HG03439 (cell line): ENCODE measurements at regions not wholly inside any gene's neighbourhood (a gene's known extent, or its start where the extent isn't known, plus 50 kb on each side); places are given as distances from the start of the nearest gene placed in this dataset.
"Not testable (repeated sequence)": the region's sequence is repeated elsewhere in the genome, so short reads cannot be mapped to it uniquely, and the experiment has no call there.

ENCODE experiments used
- ATAC-seq: cut with Tn5 transposase; IDR thresholded peaks from one replicate; pipeline ENCODE4 v1.9.1; 2021; ENCODE audit warnings: mild to moderate bottlenecking, moderate library complexity; ENCODE audit not compliant: unreplicated experiment

GRCh38 chr1:38615680-38616079, 243.9 kb downstream of the RRAGC start:
- ATAC-seq, result no peak

DNA sequence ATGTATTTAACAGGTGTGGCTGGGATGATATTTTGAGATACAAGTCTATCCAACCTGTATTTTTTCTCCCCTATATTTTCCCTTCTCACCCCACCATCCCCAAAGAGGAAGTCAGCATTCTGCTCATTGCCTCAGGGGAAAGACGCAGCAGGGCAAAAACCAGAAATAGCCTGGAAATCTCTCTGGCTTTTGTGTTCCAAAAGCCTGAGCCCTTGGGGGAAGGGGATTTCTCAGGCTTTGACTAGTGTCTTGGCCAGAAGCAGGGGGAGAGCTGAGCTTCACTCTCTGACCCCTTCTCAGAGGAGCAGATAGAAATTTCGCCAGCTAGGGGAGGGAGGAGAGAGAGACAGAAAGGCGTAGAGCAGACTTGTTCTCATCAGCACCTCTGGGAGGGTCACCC, 244.7 kb downstream of the RRAGC start:
- no peak for ATAC-seq

- ATAC-seq, result no peak
Observed at GRCh38 chr1:38613996-38614395, 245.6 kb downstream of the RRAGC start.

- ATAC-seq, result no peak
Observed at GRCh38 chr1:38612951-38613350, 246.6 kb downstream of the RRAGC start.

GRCh38 chr1:38611664-38612211, 247.8 kb downstream of the RRAGC start:
- no peak for ATAC-seq

DNA sequence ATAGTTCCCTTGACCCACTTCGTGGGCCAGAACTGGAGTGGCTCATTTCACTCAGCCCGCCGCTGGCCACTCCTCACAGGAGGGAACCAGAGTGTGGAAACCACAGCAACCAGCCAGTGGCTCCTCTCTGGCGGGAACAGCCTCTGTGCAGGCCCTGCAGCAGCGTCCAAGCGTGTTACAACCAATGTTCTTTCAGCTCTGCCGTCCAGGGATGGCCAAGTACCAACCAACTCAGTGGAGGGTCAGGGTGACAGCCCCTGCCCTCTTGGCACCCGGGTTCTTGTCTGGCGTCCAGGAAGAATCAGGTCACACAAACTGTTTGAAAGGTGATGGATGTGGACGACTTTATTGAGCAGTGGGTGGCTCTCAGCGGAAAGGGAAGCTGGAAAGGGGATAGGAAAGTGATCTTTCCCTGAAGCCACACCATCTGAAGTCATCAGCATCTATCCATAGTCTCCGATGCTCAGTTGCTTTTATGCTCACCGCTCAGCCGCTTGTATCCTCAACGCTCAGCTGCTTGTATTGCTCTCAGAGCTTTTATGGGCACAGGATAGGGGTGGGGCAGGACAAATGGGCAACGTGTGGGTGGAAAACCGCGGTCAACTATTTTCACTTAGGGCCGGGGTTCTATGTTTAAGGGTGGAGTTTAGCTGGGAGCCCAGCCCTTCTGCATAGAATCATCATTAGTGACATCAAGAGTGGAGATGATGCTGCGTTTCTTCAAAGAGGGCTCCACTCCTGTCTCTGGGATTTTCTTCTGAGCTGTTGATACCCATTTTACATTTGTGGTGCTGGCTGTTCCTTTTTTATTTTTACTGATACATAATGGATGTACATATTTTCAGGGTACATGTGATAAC, 250.2 kb downstream of the RRAGC start:
- no peak for ATAC-seq

DNA sequence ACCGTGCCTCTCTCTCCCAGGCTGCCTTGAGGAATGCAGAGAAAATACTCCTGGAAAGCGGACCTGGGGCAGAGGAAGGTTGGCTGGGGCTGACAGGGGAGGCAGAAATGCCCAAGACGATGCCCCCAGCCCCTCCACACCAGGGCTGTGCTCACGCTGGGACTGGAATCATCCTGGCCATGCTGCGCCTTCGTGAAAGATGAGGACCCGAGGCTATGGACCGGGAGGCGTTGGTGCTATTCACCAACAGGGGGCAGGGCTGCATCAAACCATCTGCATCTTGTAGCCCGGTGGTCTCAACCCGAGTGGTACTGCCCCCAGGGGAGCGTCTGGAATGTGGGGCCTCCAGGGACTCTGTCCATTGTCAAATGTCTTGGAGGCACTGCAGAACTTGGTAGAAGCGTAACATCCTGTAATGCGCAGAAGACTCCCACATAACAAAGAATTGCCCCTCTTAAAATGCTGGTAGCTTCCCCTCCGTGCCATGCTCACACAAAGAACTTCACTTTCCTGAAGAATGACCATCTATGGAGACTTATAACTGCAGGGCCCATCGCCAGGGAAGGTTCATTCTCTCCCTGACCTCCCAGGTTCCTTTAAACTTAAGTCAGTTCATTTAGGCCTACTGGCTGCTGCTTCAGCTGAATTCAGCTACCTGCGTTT, 251.2 kb downstream of the RRAGC start:
- ATAC-seq, result no peak

GRCh38 chr1:38607526-38607925, 252.0 kb downstream of the RRAGC start:
- ATAC-seq, result no peak

- no peak for ATAC-seq
Observed at GRCh38 chr1:38605063-38605462, 254.5 kb downstream of the RRAGC start.

- ATAC-seq, result no peak
Observed at GRCh38 chr1:38603907-38604306, 255.7 kb downstream of the RRAGC start.

GRCh38 chr1:38600905-38601304, 258.7 kb downstream of the RRAGC start:
- no peak for ATAC-seq

DNA sequence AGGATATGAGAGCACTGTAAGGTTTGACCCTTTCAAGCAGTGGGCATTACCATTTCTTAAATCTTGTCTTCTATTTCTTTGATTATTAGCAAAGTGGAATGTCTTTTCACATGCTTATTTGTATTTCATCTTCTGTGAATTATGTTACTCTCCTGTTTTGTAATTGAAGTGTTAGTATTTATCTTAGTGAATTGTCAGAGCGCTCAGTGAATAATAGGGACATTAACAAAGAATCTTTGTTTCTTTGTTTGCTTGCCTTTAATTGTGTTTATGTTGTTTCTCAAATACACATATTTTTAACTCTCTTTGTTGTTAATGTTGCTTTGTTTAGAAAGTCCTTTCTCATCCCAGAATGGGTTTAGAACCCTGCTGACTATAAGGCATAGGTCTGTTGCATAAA, 259.3 kb downstream of the RRAGC start:
- no peak for ATAC-seq

- ATAC-seq, result no peak
Observed at GRCh38 chr1:38598118-38598517, 261.5 kb downstream of the RRAGC start.

GRCh38 chr1:38589036-38589435, 270.5 kb downstream of the RRAGC start:
- no peak for ATAC-seq

DNA sequence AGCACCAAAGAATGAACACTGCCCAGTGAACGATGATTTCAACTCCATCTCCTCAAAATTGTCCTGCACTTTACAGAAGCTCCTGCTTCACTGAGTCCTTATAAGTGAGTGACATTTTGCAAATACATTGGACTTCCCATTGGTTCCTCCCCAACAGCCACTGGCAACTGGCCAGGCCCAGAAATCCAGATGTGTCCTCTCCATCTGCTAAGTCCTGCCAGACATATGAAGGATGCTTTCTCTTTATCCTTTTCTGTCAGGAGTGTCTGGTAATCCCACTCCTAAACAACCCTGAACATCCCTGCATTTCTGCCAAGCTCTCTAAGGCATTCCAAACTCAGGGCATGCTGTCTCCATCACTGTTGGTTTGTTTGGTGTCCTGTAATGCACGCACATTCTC, 271.8 kb downstream of the RRAGC start:
- ATAC-seq, result no peak

- ATAC-seq, result no peak
Observed at GRCh38 chr1:38586993-38587646, 272.5 kb downstream of the RRAGC start.

- no peak for ATAC-seq
Observed at GRCh38 chr1:38585971-38586370, 273.6 kb downstream of the RRAGC start.

- no peak for ATAC-seq
Observed at GRCh38 chr1:38585460-38585859, 274.1 kb downstream of the RRAGC start.

DNA sequence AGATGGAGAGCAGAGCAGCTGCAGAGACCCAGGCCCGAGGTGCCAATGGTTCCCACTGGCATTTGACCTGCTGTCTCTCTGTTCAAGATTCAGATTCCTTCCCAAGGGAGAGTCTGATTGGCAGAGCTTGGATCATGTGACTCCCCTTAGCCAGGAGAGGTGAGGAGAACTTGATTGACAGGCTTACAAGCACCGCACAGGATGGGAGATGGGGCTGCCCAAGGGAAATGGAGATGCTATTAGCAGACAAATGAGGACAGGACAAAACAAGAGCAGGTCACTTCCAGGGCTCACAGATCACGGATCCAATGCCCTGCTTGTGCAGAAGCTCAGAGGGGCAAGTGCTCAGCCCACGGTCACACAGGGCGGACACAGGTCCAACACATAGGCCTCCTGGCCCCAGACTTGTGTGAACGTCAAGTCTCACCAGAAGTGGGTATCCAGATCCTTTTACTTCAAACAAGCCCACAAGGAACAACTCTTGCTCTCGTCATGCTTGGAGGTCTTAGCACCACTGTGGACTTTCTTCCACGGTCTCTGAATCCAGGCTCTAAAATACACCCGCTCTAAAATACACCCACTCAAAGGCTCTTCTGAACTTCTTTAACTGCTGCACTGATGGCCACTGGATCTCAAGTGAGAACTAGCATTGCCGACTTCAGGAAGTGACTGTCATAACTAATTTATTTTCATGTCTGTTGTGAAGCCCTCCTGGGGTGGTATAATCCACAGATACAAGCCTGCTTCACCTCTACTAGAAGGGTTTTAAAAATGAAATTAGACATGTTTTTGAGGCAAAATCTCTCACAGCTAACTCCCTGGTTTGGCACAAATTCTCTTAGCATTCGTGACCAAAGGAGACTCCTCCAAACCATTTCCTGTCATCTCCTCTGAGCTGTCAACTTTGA, 274.9 kb downstream of the RRAGC start:
- ATAC-seq, result no peak

DNA sequence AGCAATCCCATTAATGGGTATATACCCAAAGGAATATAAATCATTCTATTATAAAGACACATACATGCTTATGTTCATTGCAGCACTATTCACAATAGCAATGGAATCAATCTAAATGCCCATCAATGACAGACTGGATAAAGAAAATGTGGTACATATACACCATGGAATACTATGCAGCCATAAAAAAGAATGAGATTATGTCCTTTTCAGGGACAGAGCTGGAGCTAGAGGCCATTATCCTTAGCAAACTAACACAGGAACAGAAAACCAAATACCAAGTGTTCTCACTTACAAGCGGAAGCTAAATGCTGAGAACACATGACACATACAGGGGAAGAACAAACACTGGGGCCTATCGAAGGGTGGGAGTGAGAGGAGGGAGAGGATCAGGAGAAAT, 276.3 kb downstream of the RRAGC start:
- ATAC-seq, result not testable (repeated sequence)

DNA sequence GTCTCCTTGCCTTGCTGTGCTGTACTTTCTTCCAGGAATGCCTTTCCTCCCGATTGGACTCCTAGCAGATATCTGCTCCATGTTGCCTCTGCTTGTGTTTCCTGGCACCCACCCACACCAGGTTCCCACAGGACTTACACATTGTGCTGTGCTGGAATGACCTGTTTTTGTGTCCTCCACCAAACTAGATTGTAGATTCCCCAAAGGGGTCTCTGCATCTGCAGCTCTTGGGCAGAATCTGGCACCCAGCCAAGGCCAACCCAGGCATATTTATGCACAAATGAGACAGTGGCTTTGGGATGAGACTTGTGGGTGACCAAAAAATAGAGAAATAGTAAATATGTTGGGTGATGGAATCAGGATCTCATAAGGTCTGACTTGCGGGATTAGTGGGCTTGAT, 278.2 kb downstream of the RRAGC start:
- no peak for ATAC-seq
